ENCODE measurements at regions not wholly inside any gene's neighbourhood (a gene's known extent, or its start where the extent isn't known, plus 50 kb on each side); places are given as distances from the start of the nearest gene placed in this dataset.

DNA sequence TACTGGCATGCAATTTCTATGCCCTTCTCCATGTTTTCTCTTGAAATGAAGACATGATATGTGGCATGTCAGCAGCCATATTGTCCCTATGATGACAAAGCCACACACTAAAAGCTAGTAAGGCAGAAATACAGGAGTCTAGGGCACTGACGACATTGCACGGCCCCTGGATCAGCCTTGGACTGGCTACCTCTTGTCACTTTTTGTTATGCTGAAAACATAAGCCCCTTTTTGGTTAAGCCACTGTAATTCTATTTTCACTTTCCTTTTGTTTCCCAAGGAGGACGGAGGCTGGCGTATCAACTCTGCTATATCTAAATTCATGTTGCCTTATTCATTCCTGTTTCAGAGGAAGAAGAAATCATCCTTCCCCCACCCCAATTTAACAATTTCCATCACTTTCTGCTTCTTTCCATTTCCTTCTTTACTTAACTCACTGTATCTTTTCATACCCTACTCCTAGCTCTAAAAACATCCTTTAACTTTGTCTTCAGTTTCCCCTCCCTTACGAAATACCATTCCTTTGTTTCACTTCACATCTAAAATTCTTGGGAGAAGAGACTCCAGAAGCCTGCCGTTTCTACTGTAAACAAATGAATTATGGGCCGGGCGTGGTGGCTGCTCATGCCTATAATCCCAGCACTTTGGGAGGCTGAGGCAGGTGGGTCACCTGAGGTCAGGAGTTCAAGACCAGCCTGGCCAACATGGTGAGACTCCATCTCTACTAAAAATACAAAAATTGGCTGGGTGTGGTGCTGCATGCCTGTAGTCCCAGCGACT is 364.1 kb downstream of the PCNX1 start:
- DNase-seq, result no peak
- H3K4me1 Mint-ChIP-seq, result peaks cover 14% of the 10 kb centered on the region
- H3K27me3 Mint-ChIP-seq, result no peaks in the 10 kb centered on the region
- peaks cover 24% of the 10 kb centered on the region for H3K9me3 Mint-ChIP-seq
- H3K27ac Mint-ChIP-seq, result no peak overlapping the region
- no peak overlapping the region for H3K4me3 Mint-ChIP-seq
- peaks cover 14% of the 10 kb centered on the region for H3K36me3 Mint-ChIP-seq

- peaks cover 12% of the 10 kb centered on the region for H3K36me3 Mint-ChIP-seq
- no peak for DNase-seq
- H3K27ac Mint-ChIP-seq, result no peak overlapping the region
- no peak overlapping the region for H3K4me3 Mint-ChIP-seq
- H3K9me3 Mint-ChIP-seq, result peaks cover 19% of the 10 kb centered on the region
- peaks cover 3% of the 10 kb centered on the region for H3K4me1 Mint-ChIP-seq
- no peaks in the 10 kb centered on the region for H3K27me3 Mint-ChIP-seq
Measured at GRCh38 chr14:71273366-71273765, 366.1 kb downstream of the PCNX1 start.

- no peak for DNase-seq
- Mint-ChIP-seq H3K4me1 (peaks cover 2% of the 10 kb centered on the region), H3K27ac (no peak overlapping the region), H3K9me3 (peaks cover 2% of the 10 kb centered on the region), H3K27me3 (peaks cover 3% of the 10 kb centered on the region), H3K4me3 (no peak overlapping the region), H3K36me3 (no peaks in the 10 kb centered on the region)
Measured at GRCh38 chr14:71284048-71284447, 376.8 kb downstream of the PCNX1 start.

- H3K27me3 Mint-ChIP-seq, result peaks cover 3% of the 10 kb centered on the region
- H3K9me3 Mint-ChIP-seq, result peaks cover 4% of the 10 kb centered on the region
- H3K4me1 Mint-ChIP-seq, result peaks cover 11% of the 10 kb centered on the region
- H3K36me3 Mint-ChIP-seq, result no peaks in the 10 kb centered on the region
- DNase-seq, result no peak
- H3K4me3 Mint-ChIP-seq, result no peak overlapping the region
- H3K27ac Mint-ChIP-seq, result no peak overlapping the region
Measured at GRCh38 chr14:71286126-71286525, 378.9 kb downstream of the PCNX1 start.

- no peak for DNase-seq
Measured at GRCh38 chr14:71287567-71287966, 380.3 kb downstream of the PCNX1 start.

GRCh38 chr14:71289536-71289935 is 382.3 kb downstream of the PCNX1 start:
- peaks cover 4% of the 10 kb centered on the region for H3K9me3 Mint-ChIP-seq
- H3K36me3 Mint-ChIP-seq, result no peaks in the 10 kb centered on the region
- H3K27me3 Mint-ChIP-seq, result no peaks in the 10 kb centered on the region
- peak overlapping the region; percentile 45 for H3K27ac Mint-ChIP-seq
- H3K4me3 Mint-ChIP-seq, result peak overlapping the region; percentile 25
- H3K4me1 Mint-ChIP-seq, result peaks cover 14% of the 10 kb centered on the region
- DNase-seq, result no peak

More at GRCh38 chr14:71287567-71287966, 380.3 kb downstream of the PCNX1 start:
- Mint-ChIP-seq H3K27ac (peak overlapping the region; percentile 31), H3K9me3 (peaks cover 4% of the 10 kb centered on the region), H3K36me3 (no peaks in the 10 kb centered on the region), H3K4me1 (peaks cover 14% of the 10 kb centered on the region), H3K4me3 (no peak overlapping the region), H3K27me3 (peaks cover 3% of the 10 kb centered on the region)

- no peak for DNase-seq
- H3K27ac Mint-ChIP-seq, result no peak overlapping the region
- H3K4me1 Mint-ChIP-seq, result peaks cover 14% of the 10 kb centered on the region
- H3K36me3 Mint-ChIP-seq, result no peaks in the 10 kb centered on the region
- H3K9me3 Mint-ChIP-seq, result peaks cover 1% of the 10 kb centered on the region
- H3K27me3 Mint-ChIP-seq, result no peaks in the 10 kb centered on the region
- H3K4me3 Mint-ChIP-seq, result no peak overlapping the region
Measured at GRCh38 chr14:71290301-71290700, 383.0 kb downstream of the PCNX1 start.

GRCh38 chr14:71290960-71291466 is 383.8 kb downstream of the PCNX1 start:
- DNase-seq, result peak; percentile 43
- H3K4me3 Mint-ChIP-seq, result no peak overlapping the region
- peak overlapping the region; percentile 74 for H3K27ac Mint-ChIP-seq

GRCh38 chr14:71296184-71296583 is 388.9 kb downstream of the PCNX1 start:
- no peaks in the 10 kb centered on the region for H3K9me3 Mint-ChIP-seq
- H3K27ac Mint-ChIP-seq, result no peak overlapping the region
- H3K36me3 Mint-ChIP-seq, result no peaks in the 10 kb centered on the region
- peaks cover 10% of the 10 kb centered on the region for H3K4me1 Mint-ChIP-seq
- no peaks in the 10 kb centered on the region for H3K27me3 Mint-ChIP-seq
- H3K4me3 Mint-ChIP-seq, result no peak overlapping the region
- DNase-seq, result no peak

More at GRCh38 chr14:71290960-71291466, 383.8 kb downstream of the PCNX1 start:
- Mint-ChIP-seq H3K9me3 (peaks cover 1% of the 10 kb centered on the region), H3K4me1 (peaks cover 14% of the 10 kb centered on the region), H3K36me3 (no peaks in the 10 kb centered on the region), H3K27me3 (no peaks in the 10 kb centered on the region)

DNA sequence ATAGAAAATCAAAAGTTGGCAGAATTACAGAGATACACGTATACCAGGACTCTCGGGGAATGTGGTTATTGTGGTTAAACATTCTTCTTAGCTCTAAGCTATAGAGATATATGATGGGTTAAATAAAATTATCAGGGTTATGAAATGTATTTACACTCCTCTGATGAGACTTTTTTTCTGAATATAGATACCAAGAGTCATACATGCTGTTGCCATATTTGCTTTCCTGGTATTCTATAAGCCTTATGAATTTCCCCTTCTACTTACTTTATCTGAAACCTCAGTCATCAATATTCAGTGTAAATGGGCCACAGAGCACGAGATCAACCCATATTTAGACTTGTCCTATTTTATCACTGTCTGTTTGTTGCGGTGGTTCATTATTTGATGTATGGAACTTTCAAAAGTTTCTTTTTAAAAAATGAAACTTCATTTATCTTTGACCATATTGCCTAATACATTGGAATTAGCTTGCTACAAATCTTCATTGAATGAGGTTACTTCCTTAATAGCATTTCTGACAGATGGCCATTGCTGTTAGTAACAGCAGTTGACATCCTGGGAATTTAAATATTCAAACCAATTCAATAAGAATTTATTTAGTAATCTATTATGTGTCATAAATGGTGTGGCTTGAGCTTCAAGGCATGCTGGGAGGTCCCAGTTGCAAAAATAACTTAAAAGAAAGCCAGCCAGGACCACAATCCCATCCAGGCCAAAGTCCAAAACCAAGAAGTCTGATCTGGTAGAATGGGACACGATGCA is 393.5 kb downstream of the PCNX1 start:
- no peak overlapping the region for H3K4me3 Mint-ChIP-seq
- peaks cover 17% of the 10 kb centered on the region for H3K9me3 Mint-ChIP-seq
- no peak overlapping the region for H3K27ac Mint-ChIP-seq
- no peak for DNase-seq
- H3K27me3 Mint-ChIP-seq, result no peaks in the 10 kb centered on the region
- peaks cover 13% of the 10 kb centered on the region for H3K36me3 Mint-ChIP-seq
- peaks cover 6% of the 10 kb centered on the region for H3K4me1 Mint-ChIP-seq

GRCh38 chr14:71301611-71302010 is 394.4 kb downstream of the PCNX1 start:
- H3K27ac Mint-ChIP-seq, result no peak overlapping the region
- peaks cover 6% of the 10 kb centered on the region for H3K4me1 Mint-ChIP-seq
- no peak for DNase-seq
- peaks cover 17% of the 10 kb centered on the region for H3K9me3 Mint-ChIP-seq
- H3K27me3 Mint-ChIP-seq, result no peaks in the 10 kb centered on the region
- peaks cover 13% of the 10 kb centered on the region for H3K36me3 Mint-ChIP-seq
- H3K4me3 Mint-ChIP-seq, result no peak overlapping the region

GRCh38 chr14:71304690-71305089 is 397.4 kb downstream of the PCNX1 start:
- Mint-ChIP-seq H3K4me3 (no peak overlapping the region), H3K4me1 (peaks cover 6% of the 10 kb centered on the region), H3K27ac (no peak overlapping the region), H3K36me3 (peaks cover 13% of the 10 kb centered on the region), H3K27me3 (peaks cover 8% of the 10 kb centered on the region), H3K9me3 (peaks cover 17% of the 10 kb centered on the region)
- no peak for DNase-seq

DNA sequence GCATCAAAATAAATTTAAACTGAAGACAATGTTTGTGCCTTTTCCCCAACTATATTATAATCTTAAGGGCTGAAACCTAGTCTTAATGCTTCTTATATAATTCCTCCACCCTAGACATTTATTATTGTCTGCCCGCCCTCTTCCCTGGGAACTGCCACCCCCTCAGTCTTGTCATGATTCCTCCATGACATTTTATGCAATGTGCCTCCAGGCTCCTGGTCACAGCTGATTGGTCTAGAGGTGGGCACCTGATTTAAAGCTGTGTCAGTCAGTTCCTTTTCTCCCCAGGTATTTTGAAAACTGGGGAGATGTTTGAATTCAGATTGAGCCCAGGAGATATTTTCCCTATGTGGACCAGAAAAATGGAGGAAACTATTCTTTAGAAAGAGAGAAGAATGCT is 401.4 kb downstream of the PCNX1 start:
- Mint-ChIP-seq H3K4me1 (no peaks in the 10 kb centered on the region), H3K36me3 (peaks cover 11% of the 10 kb centered on the region), H3K27ac (no peak overlapping the region), H3K27me3 (peaks cover 8% of the 10 kb centered on the region), H3K4me3 (no peak overlapping the region), H3K9me3 (peaks cover 20% of the 10 kb centered on the region)
- no peak for DNase-seq

GRCh38 chr14:71309756-71310155 is 402.5 kb downstream of the PCNX1 start:
- DNase-seq, result no peak
- Mint-ChIP-seq H3K27me3 (peaks cover 8% of the 10 kb centered on the region), H3K36me3 (peaks cover 7% of the 10 kb centered on the region), H3K9me3 (peaks cover 14% of the 10 kb centered on the region), H3K4me1 (no peaks in the 10 kb centered on the region), H3K4me3 (no peak overlapping the region), H3K27ac (no peak overlapping the region)

DNA sequence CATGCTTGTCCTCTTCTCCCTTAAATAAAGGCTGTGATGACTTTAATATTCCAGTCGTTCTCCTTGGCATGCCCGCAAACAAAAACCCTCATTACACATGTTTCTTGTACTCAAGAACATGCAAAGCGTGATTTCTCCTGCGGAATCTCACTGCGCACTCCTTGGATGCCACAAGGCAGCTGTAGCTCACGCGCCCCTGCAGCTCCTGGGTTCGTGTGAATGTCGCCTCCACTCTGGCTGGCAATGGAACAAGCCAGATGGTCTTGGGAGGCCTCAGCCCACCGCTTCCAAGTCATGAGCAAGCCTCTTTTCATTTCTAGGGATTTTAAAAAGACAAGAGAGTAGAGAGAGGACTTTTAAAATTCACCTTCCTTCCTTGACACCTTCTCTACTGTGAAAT is 403.8 kb downstream of the PCNX1 start:
- Mint-ChIP-seq H3K36me3 (no peaks in the 10 kb centered on the region), H3K27me3 (peaks cover 8% of the 10 kb centered on the region), H3K4me1 (no peaks in the 10 kb centered on the region), H3K9me3 (peaks cover 6% of the 10 kb centered on the region), H3K27ac (no peak overlapping the region), H3K4me3 (no peak overlapping the region)
- DNase-seq, result no peak

All from activated naive CD8-positive, alpha-beta T cell treated with anti-CD3 and anti-CD28 coated beads for 36 hours (primary cell).